SK-N-SH (cell line): ENCODE measurements at regions not wholly inside any gene's neighbourhood (a gene's known extent, or its start where the extent isn't known, plus 50 kb on each side); places are given as distances from the start of the nearest gene placed in this dataset.

ENCODE experiments used
- CTCF ChIA-PET: fragments of 300-600, 350-600 bp; formaldehyde crosslinking; extraction: SDS; loops from one replicate; lab custom pipeline; 2021; lab: Yijun Ruan, JAX
- POLR2A ChIA-PET: fragments of 350-600 bp; sonication (Branson Sonifier 250); formaldehyde crosslinking; extraction: SDS; loops from one replicate; lab custom pipeline; 2020; ENCODE audit warnings: antibody characterized with exemption, inconsistent platforms; lab: Yijun Ruan, JAX
- DNase-seq: peaks from one replicate; pipeline ENCODE4 v3.0.0; 2012
- H2AFZ ChIP-seq: fragments of 200-600 bp; sonication (generic); 2 replicates; pipeline ENCODE4 v1.8.1; 2016; ENCODE audit warnings: antibody characterized with exemption, mild to moderate bottlenecking, low read depth
- H3F3A ChIP-seq: fragments of 200-600 bp; sonication (generic); replicated peaks from 2 replicates; pipeline ENCODE3; 2016; ENCODE audit warnings: antibody characterized with exemption, mild to moderate bottlenecking; ENCODE audit not compliant: insufficient read depth
- H3K27ac ChIP-seq, 2 experiments: fragments of 200-500 bp in 1 of 2; fragments of 200-600 bp in 1 of 2; sonication (Bioruptor generic) in 1 of 2; sonication (generic), shearing (Covaris generic) in 1 of 2; 2 replicates each; pipeline versions ENCODE4 v1.5.1 to v1.6.1; 2014 to 2016; ENCODE audit warnings: low read depth in 2 of 2, inconsistent platforms in 1 of 2, low read length in 1 of 2, mild to moderate bottlenecking in 1 of 2, mixed read lengths in 1 of 2
- H3K27me3 ChIP-seq: fragments of 200-600 bp; sonication (generic), shearing (Covaris generic); 2 replicates; pipeline ENCODE4 v1.6.1; 2016; ENCODE audit warnings: mixed run types; ENCODE audit not compliant: insufficient read depth
- H3K36me3 ChIP-seq, 2 experiments: fragments of 200-500 bp in 1 of 2; fragments of 200-600 bp in 1 of 2; sonication (Bioruptor generic) in 1 of 2; sonication (generic) in 1 of 2; replicated peaks in 1 of 2; 2 replicates each; pipeline versions ENCODE3 to v1.5.1; 2014 to 2016; ENCODE audit warnings: low read length in 1 of 2, mild to moderate bottlenecking in 1 of 2; ENCODE audit not compliant: insufficient read depth in 2 of 2, control insufficient read depth in 1 of 2
- H3K4me1 ChIP-seq, 2 experiments: fragments of 200-500 bp in 1 of 2; fragments of 200-600 bp in 1 of 2; sonication (Bioruptor generic) in 1 of 2; sonication (generic), shearing (Covaris generic) in 1 of 2; 2 replicates each; pipeline versions ENCODE4 v1.5.1 to v1.6.1; 2014 to 2016; ENCODE audit warnings: low read depth in 1 of 2, low read length in 1 of 2, mixed run types in 1 of 2; ENCODE audit not compliant: insufficient read depth in 2 of 2, control insufficient read depth in 1 of 2
- H3K4me2 ChIP-seq: fragments of 200-600 bp; sonication (generic), shearing (Covaris generic); 2 replicates; pipeline ENCODE4 v1.6.1; 2017; ENCODE audit warnings: mixed run types
- H3K4me3 ChIP-seq, 2 experiments: fragments of 200-500 bp in 1 of 2; fragments of 200-600 bp in 1 of 2; sonication (Bioruptor generic) in 1 of 2; sonication (generic), shearing (Covaris generic) in 1 of 2; 2 replicates each; pipeline versions ENCODE4 v1.5.1 to v1.8.1; 2014 to 2016; ENCODE audit warnings: low read depth in 2 of 2, inconsistent platforms in 1 of 2, low read length in 1 of 2, mild to moderate bottlenecking in 1 of 2, mixed read lengths in 1 of 2, moderate library complexity in 1 of 2
- H3K79me2 ChIP-seq: fragments of 200-600 bp; sonication (generic); 2 replicates; pipeline ENCODE4 v1.8.1; 2017; ENCODE audit warnings: mild to moderate bottlenecking; ENCODE audit not compliant: insufficient read depth
- H3K9ac ChIP-seq: fragments of 200-600 bp; sonication (generic); 2 replicates; pipeline ENCODE4 v1.6.1; 2017; ENCODE audit warnings: mixed run types
- H3K9me2 ChIP-seq: fragments of 200-600 bp; sonication (generic); 2 replicates; pipeline ENCODE4 v1.6.1; 2017; ENCODE audit warnings: mixed run types
- H3K9me3 ChIP-seq: fragments of 200-600 bp; sonication (generic); 2 replicates; pipeline ENCODE4 v1.6.1; 2017; ENCODE audit warnings: mixed run types, mild to moderate bottlenecking, moderate library complexity
- H4K20me1 ChIP-seq: fragments of 200-600 bp; sonication (generic); 2 replicates; pipeline ENCODE4 v1.6.1; 2017; ENCODE audit warnings: mild to moderate bottlenecking, mixed run types; ENCODE audit not compliant: insufficient read depth
- CTCF ChIP-seq: fragments of 200-600 bp; sonication (generic); IDR thresholded peaks from 2 replicates; pipeline ENCODE4 v1.6.1; 2017; ENCODE audit warnings: antibody characterized with exemption, mild to moderate bottlenecking, moderate library complexity
- EP300 ChIP-seq, 2 experiments: IDR thresholded peaks; 2 replicates each; pipeline versions ENCODE4 v1.4.0 to v1.6.1; 2012; ENCODE audit warnings: borderline replicate concordance in 1 of 2, low read depth in 1 of 2, low read length in 1 of 2
- FOSL2 ChIP-seq: IDR thresholded peaks from 2 replicates; pipeline ENCODE4 v1.4.0; 2012; ENCODE audit warnings: low read depth, mild to moderate bottlenecking, moderate library complexity, borderline replicate concordance
- FOXJ3 ChIP-seq: sonication (generic); formaldehyde crosslinking; IDR thresholded peaks from 2 replicates; pipeline ENCODE4 v1.5.1; 2020; ENCODE audit warnings: mild to moderate bottlenecking, missing genetic modification reagents
- FOXM1 ChIP-seq: IDR thresholded peaks from 2 replicates; pipeline ENCODE4 v1.4.0; 2012; ENCODE audit warnings: low read depth, mild to moderate bottlenecking
- POLR2AphosphoS5 ChIP-seq: IDR thresholded peaks from 2 replicates; pipeline ENCODE4 v1.6.1; 2012; ENCODE audit warnings: low read depth, low read length
- RAD21 ChIP-seq: IDR thresholded peaks from 2 replicates; pipeline ENCODE4 v1.6.1; 2012; ENCODE audit warnings: mild to moderate bottlenecking, low read length
- REST ChIP-seq: IDR thresholded peaks from 2 replicates; pipeline ENCODE4 v1.6.1; 2012; ENCODE audit warnings: mild to moderate bottlenecking, low read depth, low read length, moderate library complexity
- RXRA ChIP-seq: IDR thresholded peaks from 2 replicates; pipeline ENCODE4 v1.4.0; 2012; ENCODE audit warnings: low read depth, mild to moderate bottlenecking, borderline replicate concordance
- SMC3 ChIP-seq: IDR thresholded peaks from 2 replicates; pipeline ENCODE4 v1.6.1; 2012; ENCODE audit warnings: low read depth, low read length, improper control_type of control experiment
- TEAD4 ChIP-seq: IDR thresholded peaks from 2 replicates; pipeline ENCODE4 v1.4.0; 2012; ENCODE audit warnings: mild to moderate bottlenecking, borderline replicate concordance; ENCODE audit not compliant: insufficient read depth
- ZBTB33 ChIP-seq: IDR thresholded peaks from 2 replicates; pipeline ENCODE4 v1.4.0; 2012; ENCODE audit warnings: low read depth, borderline replicate concordance
- WGBS: methylation state at CpG from one replicate; pipeline ENCODE4 v1.1.6; 2017; ENCODE audit warnings: low lambda C conversion rate; 5-methylcytosine and 5-hydroxymethylcytosine counted together

- POLR2A ChIA-PET = no interaction called here
- H3F3A ChIP-seq = no peaks in the 10 kb centered on the region
- TF ChIP-seq CTCF = peak; percentile 77
- no peak for TF ChIP-seq FOXM1
- TF ChIP-seq RXRA = no peak
- TF ChIP-seq RAD21 = peak; percentile 81
- no peak for TF ChIP-seq FOSL2
- TF ChIP-seq TEAD4 = no peak
- TF ChIP-seq FOXJ3 (CRISPR knock-in tag) = no peak
- no peak for TF ChIP-seq POLR2AphosphoS5
- TF ChIP-seq ZBTB33 = no peak
- peak; percentile 50 for TF ChIP-seq SMC3
- no peak for TF ChIP-seq EP300 (IDR thresholded peaks at IDR 0.05; ENCODE audit: borderline replicate concordance in 1 of 2, low read depth in 1 of 2, low read length in 1 of 2)
- TF ChIP-seq, all 33 proteins: peak for 3
- no peaks in the 10 kb centered on the region for H3K79me2 ChIP-seq
- CTCF ChIA-PET = interaction anchor here (1.0 kb wide), 2 partner anchors 49 to 143 kb away, joined by 4 to 7 read pairs; no protein-coding TSS in a partner anchor
- 0 out of 4 replicates have a peak overlapping the region, but pooled peaks of 1 of the 2 experiments have one; percentile 8 for H3K27ac ChIP-seq
- WGBS = 43% methylated on average over 2 of the region's 2 CpGs
- H3K9ac ChIP-seq = no peak overlapping the region
- no peaks in the 10 kb centered on the region for H3K36me3 ChIP-seq
- peak; percentile 30 for DNase-seq
- H3K4me1 ChIP-seq = no peaks in the 10 kb centered on the region
- no peak overlapping the region for H2AFZ ChIP-seq
- no peak overlapping the region for H3K4me3 ChIP-seq
- H4K20me1 ChIP-seq = no peaks in the 10 kb centered on the region
- no peaks in the 10 kb centered on the region for H3K27me3 ChIP-seq
- H3K9me3 ChIP-seq = no peaks in the 10 kb centered on the region
- no peak overlapping the region for H3K4me2 ChIP-seq
- H3K9me2 ChIP-seq = no peaks in the 10 kb centered on the region
Observed at GRCh38 chr1:174074757-174075156, 52.6 kb upstream of the RC3H1 start.

- H3K36me3 ChIP-seq = no peaks in the 10 kb centered on the region
- POLR2A ChIA-PET = no interaction called here
- H3K9me2 ChIP-seq = no peaks in the 10 kb centered on the region
- H3K27me3 ChIP-seq = no peaks in the 10 kb centered on the region
- no peak overlapping the region for H3K4me2 ChIP-seq
- no peaks in the 10 kb centered on the region for H3K79me2 ChIP-seq
- H3K9ac ChIP-seq = no peak overlapping the region
- no peak for DNase-seq
- no peaks in the 10 kb centered on the region; a peak in 1 of 4 replicates for H3K4me1 ChIP-seq
- 83% methylated on average over 3 of the region's 3 CpGs for WGBS
- no peak overlapping the region for H2AFZ ChIP-seq
- no peaks in the 10 kb centered on the region for H3K9me3 ChIP-seq
- H3K27ac ChIP-seq = no peak overlapping the region
- no peaks in the 10 kb centered on the region for H4K20me1 ChIP-seq
- TF ChIP-seq SMC3 (no peak), REST (no peak)
- no peaks in the 10 kb centered on the region for H3F3A ChIP-seq
- no peak overlapping the region for H3K4me3 ChIP-seq
- CTCF ChIA-PET = interaction anchor here (0.6 to 1.2 kb wide), 2 partner anchors 8 to 244 kb away, joined by 3 read pairs; no protein-coding TSS in a partner anchor
Observed at GRCh38 chr1:174072581-174072980, 50.4 kb upstream of the RC3H1 start.
